ENCODE measurements at regions not wholly inside any gene's neighbourhood (a gene's known extent, or its start where the extent isn't known, plus 50 kb on each side); places are given as distances from the start of the nearest gene placed in this dataset.
"Not testable (repeated sequence)": the region's sequence is repeated elsewhere in the genome, so short reads cannot be mapped to it uniquely, and the experiment has no call there.

- DNase-seq = no peak
These were observed 133.6 kb upstream of the C1QTNF7 start for GRCh38 chr4:15294202-15294601.

DNA sequence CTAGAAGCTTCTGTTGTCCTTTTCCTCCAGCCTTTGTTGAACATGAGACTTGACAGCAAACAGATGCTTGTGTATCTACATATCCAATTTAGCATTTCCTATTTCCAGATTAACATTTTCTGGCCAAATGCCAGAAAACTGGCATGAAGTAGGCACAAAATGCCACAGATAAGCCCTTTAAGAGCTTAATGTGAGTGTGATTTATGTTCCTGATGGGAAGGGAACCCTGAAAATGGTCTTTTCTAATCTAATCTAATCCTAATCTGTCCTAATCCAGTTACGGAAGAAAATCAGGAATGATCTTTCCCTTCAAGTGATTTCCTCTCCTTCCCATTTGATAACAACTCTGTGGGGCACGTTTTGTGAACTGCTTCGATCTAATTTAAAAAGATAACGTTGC, 133.0 kb upstream of the C1QTNF7 start:
- DNase-seq = no peak

DNA sequence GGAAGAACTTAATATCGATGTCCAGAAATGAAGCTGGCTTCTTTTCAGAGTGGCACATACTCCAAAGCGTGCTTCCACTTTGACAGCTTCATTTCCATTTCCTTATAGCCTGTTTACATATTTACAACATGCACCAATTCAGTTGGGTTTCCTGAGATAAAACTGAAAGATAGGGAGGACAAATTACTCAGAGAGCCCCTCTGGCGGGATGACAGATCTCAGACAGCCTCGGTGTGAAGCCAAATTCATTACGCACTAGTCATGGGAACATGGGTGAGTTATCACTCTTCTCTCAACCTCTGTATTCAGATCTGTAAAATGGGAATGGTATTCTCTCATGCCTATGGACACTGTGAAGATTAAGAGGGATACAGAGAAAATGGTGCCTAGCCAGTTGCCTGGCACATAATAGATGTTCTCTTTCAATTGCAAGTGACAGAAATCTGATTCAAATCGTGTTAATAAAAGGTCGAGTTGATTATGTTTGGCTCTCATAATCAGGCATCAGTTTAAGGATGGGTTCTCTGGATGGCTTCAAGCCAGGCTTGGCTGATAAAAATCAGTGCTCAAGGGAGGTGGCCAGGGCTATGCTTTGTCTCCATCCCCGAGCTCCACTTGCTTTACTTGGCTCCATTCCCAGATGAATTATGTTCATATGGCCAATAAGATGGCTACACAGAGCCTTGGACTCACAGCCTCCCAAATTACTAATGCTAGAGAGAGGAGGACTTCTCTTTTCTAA, 132.2 kb upstream of the C1QTNF7 start:
- no peak for DNase-seq

DNA sequence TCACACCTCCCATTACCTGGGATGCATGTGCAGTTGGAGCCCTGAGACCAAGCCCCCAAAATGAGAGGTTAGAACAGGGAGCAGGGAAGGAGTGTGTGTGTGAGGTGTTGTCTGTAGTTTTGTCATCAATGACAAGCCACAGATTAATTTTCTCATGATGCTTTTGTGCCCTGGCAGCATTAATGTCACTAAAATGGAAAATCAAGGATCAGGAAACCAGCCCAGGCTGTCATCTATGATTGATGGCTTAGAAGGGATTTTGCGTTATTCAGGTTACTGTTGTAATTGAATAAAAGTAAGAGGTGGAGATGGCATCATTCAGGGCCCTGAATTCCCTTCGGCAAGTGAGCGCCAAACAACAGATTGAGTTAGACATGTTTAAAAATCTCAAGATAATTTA, 130.5 kb upstream of the C1QTNF7 start:
- no peak for DNase-seq

GRCh38 chr4:15299627-15300026, 128.2 kb upstream of the C1QTNF7 start:
- no peak for DNase-seq

DNA sequence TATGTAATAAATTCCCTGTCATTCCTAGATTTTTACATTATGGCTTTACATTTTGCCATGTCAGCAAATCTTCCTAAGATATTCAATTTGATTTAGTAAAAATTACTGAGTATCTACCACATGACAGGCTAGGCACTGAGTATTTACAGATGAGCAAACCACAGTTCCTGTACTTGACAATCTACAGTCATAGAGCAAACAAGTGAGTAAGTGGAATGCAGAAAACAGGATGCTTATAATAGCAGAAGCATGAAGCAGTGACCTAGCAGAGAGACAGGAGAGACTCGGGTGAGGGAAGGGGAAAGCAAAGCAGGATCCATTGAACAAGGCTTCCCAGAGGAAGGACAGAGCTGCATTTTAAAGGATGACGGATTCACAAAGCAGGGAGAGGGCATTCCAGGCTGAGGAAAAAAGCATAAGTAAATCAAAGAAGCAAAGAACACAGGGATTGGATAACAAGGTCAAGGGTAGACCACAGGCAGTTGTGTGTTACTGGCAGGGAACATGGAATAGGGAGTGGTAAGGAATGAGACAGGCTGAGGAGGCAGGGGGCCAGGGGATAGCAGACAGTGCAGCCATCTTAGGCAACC, 124.7 kb upstream of the C1QTNF7 start:
- no peak for DNase-seq

GRCh38 chr4:15314974-15315373, 112.9 kb upstream of the C1QTNF7 start:
- DNase-seq = no peak

GRCh38 chr4:15317246-15317645, 110.6 kb upstream of the C1QTNF7 start:
- DNase-seq = no peak

DNA sequence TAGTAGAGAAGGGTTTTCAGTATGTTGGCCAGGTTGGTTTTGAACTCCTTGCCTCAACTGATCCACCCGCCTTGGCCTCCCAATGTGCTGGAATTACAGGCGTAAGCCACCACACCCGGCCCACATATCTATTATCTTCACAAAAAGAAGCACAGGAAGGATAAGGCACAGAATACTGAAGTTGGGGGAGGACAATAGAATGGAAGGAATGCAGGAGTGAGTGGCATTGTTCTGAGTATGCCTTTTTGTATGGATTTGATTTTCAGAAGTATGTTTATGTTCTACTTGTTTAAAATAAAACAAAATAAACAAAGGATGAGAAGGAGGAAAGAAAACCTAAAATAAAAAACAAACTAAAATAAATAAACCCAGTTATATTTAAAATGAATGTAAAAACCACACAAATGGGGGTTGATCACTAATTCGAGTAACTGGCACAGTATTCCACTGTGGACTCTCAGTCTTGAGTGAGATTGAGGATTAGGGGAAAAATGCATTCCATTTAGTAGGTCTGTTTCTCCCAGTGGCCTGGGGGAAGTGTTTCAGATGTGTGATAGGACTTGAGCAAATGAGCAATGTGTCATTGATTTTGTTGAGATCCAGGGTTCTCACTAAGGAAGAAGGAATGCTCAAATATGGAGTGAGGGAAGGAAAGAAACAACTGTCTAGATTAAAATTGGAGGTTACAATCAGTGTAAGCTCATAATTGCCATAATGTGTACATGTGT, 109.0 kb upstream of the C1QTNF7 start:
- no peak for DNase-seq

GRCh38 chr4:15320121-15320678, 107.6 kb upstream of the C1QTNF7 start:
- no peak for DNase-seq

GRCh38 chr4:15322006-15322405, 105.8 kb upstream of the C1QTNF7 start:
- no peak for DNase-seq

GRCh38 chr4:15325987-15326386, 101.8 kb upstream of the C1QTNF7 start:
- no peak for DNase-seq

- DNase-seq = no peak
These were observed 100.2 kb upstream of the C1QTNF7 start for GRCh38 chr4:15327311-15328298.

DNA sequence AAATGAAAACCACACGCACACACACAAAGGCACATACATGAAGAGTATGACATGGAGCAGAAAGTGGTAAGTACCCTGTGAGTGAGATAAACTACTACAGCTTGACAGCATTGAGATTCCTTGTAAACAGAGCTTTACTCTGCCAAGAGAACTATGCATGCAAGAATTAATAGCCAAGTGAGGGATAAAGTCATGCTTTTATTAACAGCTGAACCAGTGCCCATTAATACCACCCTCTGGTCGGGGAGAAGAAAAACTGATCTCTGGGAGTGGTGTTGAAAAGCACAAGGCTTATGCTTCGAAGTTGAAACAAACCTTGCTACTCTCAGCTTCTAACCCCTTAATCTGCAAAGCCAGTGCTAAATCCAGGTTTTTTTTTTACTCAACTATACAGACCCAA, 95.9 kb upstream of the C1QTNF7 start:
- no peak for DNase-seq

DNA sequence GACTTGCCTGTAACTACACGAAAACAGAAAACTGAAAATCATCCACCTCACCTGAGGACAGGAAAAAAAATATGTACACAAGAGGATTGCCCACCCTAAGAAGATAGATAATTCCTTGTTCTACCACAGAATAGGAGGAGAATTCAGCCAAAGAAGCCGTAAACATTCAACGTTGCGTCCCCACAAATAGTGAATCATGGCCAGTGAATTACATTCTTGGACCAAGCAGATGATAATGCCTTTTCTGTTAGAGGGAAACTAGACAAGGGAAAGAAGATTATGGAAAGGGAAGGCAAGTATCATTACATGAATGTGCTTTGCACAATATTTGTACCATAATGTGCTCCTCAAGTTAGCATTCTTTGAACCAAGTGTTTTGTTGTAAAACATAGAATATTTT, 95.5 kb upstream of the C1QTNF7 start:
- no peak for DNase-seq

DNA sequence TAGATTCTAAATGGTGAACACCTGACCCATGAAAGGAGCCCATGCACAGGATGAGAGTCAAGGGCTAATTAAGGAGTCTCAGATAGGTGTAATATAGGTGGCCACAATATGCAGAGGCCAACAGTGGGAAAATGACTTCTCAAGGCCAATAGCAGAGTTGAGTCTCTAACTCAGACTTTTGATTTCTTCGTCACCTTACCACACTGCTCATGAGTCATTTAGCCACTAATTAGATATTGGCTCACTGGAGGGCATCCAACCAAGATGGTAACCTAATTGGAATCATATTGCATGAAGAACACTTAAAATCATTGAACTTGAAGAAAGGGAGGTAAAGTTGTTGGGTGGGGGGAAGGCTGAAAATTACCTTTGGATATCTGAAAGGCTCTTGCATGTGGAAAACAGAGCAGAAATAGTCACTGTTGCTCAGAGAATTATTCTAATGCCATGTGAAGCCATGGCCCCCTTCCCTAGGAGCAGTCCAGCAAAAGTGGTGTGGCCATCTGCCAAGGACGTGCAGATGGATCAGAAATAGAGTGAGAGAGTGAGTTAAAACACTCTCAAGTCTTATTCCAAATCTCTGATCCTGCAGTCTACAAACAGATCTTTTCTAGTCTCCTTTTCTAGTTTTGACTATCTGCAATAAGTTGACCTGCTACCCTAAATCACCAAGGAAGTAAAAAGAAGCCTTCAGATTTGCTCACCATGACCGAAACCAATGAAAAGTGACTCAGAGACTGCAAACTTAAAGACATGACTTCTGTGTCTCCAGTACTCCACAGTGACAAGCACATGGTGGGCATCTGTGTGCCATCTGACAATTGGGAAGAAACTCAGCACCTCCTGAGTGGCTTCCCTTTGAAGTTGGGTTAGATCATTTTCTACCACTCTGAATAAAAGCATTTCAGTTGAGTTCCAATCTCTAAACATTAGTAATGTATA, 93.9 kb upstream of the C1QTNF7 start:
- no peak for DNase-seq

GRCh38 chr4:15336410-15337167, 91.2 kb upstream of the C1QTNF7 start:
- no peak for DNase-seq

- not testable (repeated sequence) for DNase-seq
These were observed 90.6 kb upstream of the C1QTNF7 start for GRCh38 chr4:15337168-15337657.

DNA sequence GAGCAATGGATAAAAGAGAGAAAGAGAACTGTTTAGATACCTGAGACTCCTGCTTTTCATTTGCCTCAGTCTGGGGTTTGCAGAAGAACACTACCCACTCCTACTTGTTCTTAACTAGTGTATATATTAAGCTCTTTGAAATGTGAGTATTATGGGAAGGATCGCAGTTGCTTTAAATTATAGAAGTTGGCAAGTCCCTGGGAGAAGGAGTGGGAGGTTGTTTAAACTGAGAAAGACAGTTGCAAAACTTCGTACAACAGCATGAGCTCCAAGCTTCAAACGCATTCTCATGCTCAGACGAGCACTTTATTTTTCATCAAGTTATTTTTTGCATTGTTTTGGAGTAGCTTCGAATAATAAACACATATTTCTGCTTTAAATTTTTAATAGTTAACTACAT, 88.1 kb upstream of the C1QTNF7 start:
- no peak for DNase-seq

DNA sequence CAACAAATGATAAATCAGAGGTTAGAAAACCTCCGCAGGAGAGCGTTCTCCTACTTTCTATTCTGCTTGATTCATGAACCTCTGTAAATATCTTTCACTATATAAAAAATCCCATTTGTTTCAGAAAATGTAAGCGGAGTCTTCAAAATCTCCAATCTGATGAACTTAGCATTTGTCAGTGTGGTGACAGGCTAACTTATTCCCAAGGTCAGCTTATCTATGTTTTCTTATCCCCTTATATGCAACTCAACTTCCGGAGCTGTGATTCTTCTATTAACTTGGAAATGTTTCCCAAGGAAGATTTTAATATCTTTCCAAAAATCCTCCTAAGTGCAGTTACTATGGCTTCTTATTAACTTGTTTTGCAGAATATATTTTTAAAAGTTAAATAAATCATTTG, 87.5 kb upstream of the C1QTNF7 start:
- no peak for DNase-seq
